CD8-positive, alpha-beta memory T cell (primary cell): ENCODE measurements at regions not wholly inside any gene's neighbourhood (a gene's known extent, or its start where the extent isn't known, plus 50 kb on each side); places are given as distances from the start of the nearest gene placed in this dataset.
"Not testable (repeated sequence)": the region's sequence is repeated elsewhere in the genome, so short reads cannot be mapped to it uniquely, and the experiment has no call there.

ENCODE experiments used
- CTCF ChIA-PET: fragments of 350-600 bp; sonication (Branson Sonifier 250); formaldehyde crosslinking; loops from one replicate; lab custom pipeline; 2021; ENCODE audit warnings: antibody characterized with exemption; lab: Charles Lee
- POLR2A ChIA-PET: fragments of 350-600 bp; sonication (Branson Sonifier 250); formaldehyde crosslinking; loops from one replicate; lab custom pipeline; 2021; ENCODE audit warnings: antibody characterized with exemption; lab: Charles Lee
- DNase-seq, 5 donors: peaks; one replicate each; pipeline versions ENCODE4 v3.0.0 to v3.0.0-alpha.2; 2020 to 2022; ENCODE audit warnings: mixed read lengths in 1 of 5
- H3K27ac ChIP-seq: one replicate; pipeline ENCODE4 v1.7.0; 2013; ENCODE audit warnings: low read depth, mild to moderate bottlenecking, low read length, moderate library complexity
- H3K27me3 ChIP-seq: 2 replicates; pipeline ENCODE4 v1.7.0; 2013; ENCODE audit warnings: low read length, mild to moderate bottlenecking; ENCODE audit not compliant: insufficient read depth, poor library complexity, severe bottlenecking
- H3K36me3 ChIP-seq: 2 replicates; pipeline ENCODE4 v1.7.0; 2013; ENCODE audit warnings: mild to moderate bottlenecking, low read length, moderate library complexity; ENCODE audit not compliant: insufficient read depth
- H3K4me1 ChIP-seq: 2 replicates; pipeline ENCODE4 v1.7.0; 2013; ENCODE audit warnings: mild to moderate bottlenecking, low read length, moderate library complexity; ENCODE audit not compliant: insufficient read depth
- H3K4me3 ChIP-seq: 2 replicates; pipeline ENCODE4 v1.7.0; 2013; ENCODE audit warnings: mild to moderate bottlenecking, low read length
- H3K9me3 ChIP-seq: 2 replicates; pipeline ENCODE4 v1.7.0; 2013; ENCODE audit warnings: mild to moderate bottlenecking, low read length
- H3K27ac Mint-ChIP-seq, 8 donors: one replicate each; pipeline ENCODE4 v1.8.0; 2020 to 2021; ENCODE audit warnings: mixed read lengths in 8 of 8, mild to moderate bottlenecking in 6 of 8, inconsistent platforms in 3 of 8, moderate library complexity in 3 of 8
- H3K27me3 Mint-ChIP-seq, 2 donors: one replicate each; pipeline ENCODE4 v1.8.0; 2020 to 2021; ENCODE audit warnings: mixed read lengths in 2 of 2, mild to moderate bottlenecking in 1 of 2, moderate library complexity in 1 of 2
- H3K36me3 Mint-ChIP-seq, 3 donors: one replicate each; pipeline ENCODE4 v1.8.0; 2020 to 2021; ENCODE audit warnings: mixed read lengths in 3 of 3, inconsistent platforms in 1 of 3, mild to moderate bottlenecking in 1 of 3
- H3K4me1 Mint-ChIP-seq, 3 donors: one replicate each; pipeline ENCODE4 v1.8.0; 2020 to 2021; ENCODE audit warnings: mixed read lengths in 3 of 3, inconsistent platforms in 1 of 3, mild to moderate bottlenecking in 1 of 3
- H3K4me3 Mint-ChIP-seq, 7 donors: one replicate each; pipeline ENCODE4 v1.8.0; 2020 to 2021; ENCODE audit warnings: mixed read lengths in 7 of 7, mild to moderate bottlenecking in 6 of 7, moderate library complexity in 4 of 7, inconsistent platforms in 2 of 7
- H3K9me3 Mint-ChIP-seq, 5 donors: one replicate each; pipeline ENCODE4 v1.8.0; 2020 to 2022; ENCODE audit warnings: mixed read lengths in 5 of 5, mild to moderate bottlenecking in 3 of 5, moderate library complexity in 2 of 5, inconsistent platforms in 1 of 5

- DNase-seq, H3K36me3 Mint-ChIP-seq, CTCF ChIA-PET, H3K4me3 ChIP-seq, H3K27ac ChIP-seq, H3K9me3 ChIP-seq, H3K4me3 Mint-ChIP-seq, H3K27me3 Mint-ChIP-seq, H3K36me3 ChIP-seq, POLR2A ChIA-PET, H3K4me1 ChIP-seq, H3K9me3 Mint-ChIP-seq, H3K27ac Mint-ChIP-seq, H3K27me3 ChIP-seq, H3K4me1 Mint-ChIP-seq: not testable (repeated sequence)
These were observed 179.5 kb downstream of the CD83 start for GRCh38 chr6:14297118-14297517.

GRCh38 chr6:14300189-14300588 lies 182.6 kb downstream of the CD83 start:
- POLR2A ChIA-PET, result not testable (repeated sequence)

GRCh38 chr6:14300721-14301120 lies 183.1 kb downstream of the CD83 start:
- H3K36me3 Mint-ChIP-seq, H3K4me1 ChIP-seq, H3K27ac ChIP-seq, CTCF ChIA-PET, H3K27me3 ChIP-seq, H3K27me3 Mint-ChIP-seq, H3K36me3 ChIP-seq, H3K4me3 ChIP-seq, POLR2A ChIA-PET, H3K9me3 ChIP-seq, DNase-seq, H3K27ac Mint-ChIP-seq, H3K4me3 Mint-ChIP-seq, H3K9me3 Mint-ChIP-seq, H3K4me1 Mint-ChIP-seq: not testable (repeated sequence)

More at GRCh38 chr6:14300189-14300588, 182.6 kb downstream of the CD83 start:
- H3K27ac ChIP-seq, H3K9me3 ChIP-seq, H3K9me3 Mint-ChIP-seq, H3K36me3 ChIP-seq, DNase-seq, H3K4me3 Mint-ChIP-seq, H3K36me3 Mint-ChIP-seq, H3K4me1 Mint-ChIP-seq, H3K4me1 ChIP-seq, CTCF ChIA-PET, H3K27ac Mint-ChIP-seq, H3K4me3 ChIP-seq, H3K27me3 Mint-ChIP-seq, H3K27me3 ChIP-seq: not testable (repeated sequence)

- H3K27me3 ChIP-seq, H3K4me3 ChIP-seq, H3K36me3 Mint-ChIP-seq, H3K9me3 Mint-ChIP-seq, H3K36me3 ChIP-seq, H3K4me3 Mint-ChIP-seq, H3K4me1 Mint-ChIP-seq, H3K27me3 Mint-ChIP-seq, H3K27ac ChIP-seq, H3K4me1 ChIP-seq, H3K9me3 ChIP-seq, DNase-seq, POLR2A ChIA-PET, CTCF ChIA-PET: not testable (repeated sequence)
- H3K27ac Mint-ChIP-seq, result peak overlapping the region in 1 of 8 donors; percentile 36
These were observed 183.9 kb downstream of the CD83 start for GRCh38 chr6:14301477-14301876.

GRCh38 chr6:14305131-14305530 lies 187.6 kb downstream of the CD83 start:
- ChIA-PET CTCF (no interaction called here), POLR2A (no interaction called here)
- H3K27me3 ChIP-seq, result no peaks in the 10 kb centered on the region
- no peaks in the 10 kb centered on the region for H3K9me3 ChIP-seq
- no peak for DNase-seq
- H3K4me3 ChIP-seq, result no peak overlapping the region
- H3K27ac ChIP-seq, result no peak overlapping the region
- Mint-ChIP-seq H3K36me3 (no peaks in the 10 kb centered on the region), H3K4me3 (no peak overlapping the region), H3K27me3 (peaks cover 3 to 7% of the 10 kb centered on the region in 2 donors), H3K4me1 (no peaks in the 10 kb centered on the region), H3K9me3 (no peaks in the 10 kb centered on the region), H3K27ac (no peak overlapping the region)
- H3K4me1 ChIP-seq, result no peaks in the 10 kb centered on the region
- no peaks in the 10 kb centered on the region for H3K36me3 ChIP-seq

GRCh38 chr6:14305624-14306023 lies 188.1 kb downstream of the CD83 start:
- CTCF ChIA-PET, result no interaction called here
- peaks cover 3 to 9% of the 10 kb centered on the region in 2 donors for H3K27me3 Mint-ChIP-seq
- H3K4me3 Mint-ChIP-seq, result no peak overlapping the region
- no peaks in the 10 kb centered on the region for H3K36me3 Mint-ChIP-seq
- H3K27ac Mint-ChIP-seq, result no peak overlapping the region
- no peaks in the 10 kb centered on the region for H3K4me1 ChIP-seq
- no peaks in the 10 kb centered on the region for H3K9me3 ChIP-seq
- no peaks in the 10 kb centered on the region for H3K36me3 ChIP-seq
- no peaks in the 10 kb centered on the region for H3K4me1 Mint-ChIP-seq
- no peak for DNase-seq
- H3K4me3 ChIP-seq, result no peak overlapping the region
- H3K27ac ChIP-seq, result no peak overlapping the region
- POLR2A ChIA-PET, result no interaction called here
- no peaks in the 10 kb centered on the region for H3K27me3 ChIP-seq
- no peaks in the 10 kb centered on the region for H3K9me3 Mint-ChIP-seq

DNA sequence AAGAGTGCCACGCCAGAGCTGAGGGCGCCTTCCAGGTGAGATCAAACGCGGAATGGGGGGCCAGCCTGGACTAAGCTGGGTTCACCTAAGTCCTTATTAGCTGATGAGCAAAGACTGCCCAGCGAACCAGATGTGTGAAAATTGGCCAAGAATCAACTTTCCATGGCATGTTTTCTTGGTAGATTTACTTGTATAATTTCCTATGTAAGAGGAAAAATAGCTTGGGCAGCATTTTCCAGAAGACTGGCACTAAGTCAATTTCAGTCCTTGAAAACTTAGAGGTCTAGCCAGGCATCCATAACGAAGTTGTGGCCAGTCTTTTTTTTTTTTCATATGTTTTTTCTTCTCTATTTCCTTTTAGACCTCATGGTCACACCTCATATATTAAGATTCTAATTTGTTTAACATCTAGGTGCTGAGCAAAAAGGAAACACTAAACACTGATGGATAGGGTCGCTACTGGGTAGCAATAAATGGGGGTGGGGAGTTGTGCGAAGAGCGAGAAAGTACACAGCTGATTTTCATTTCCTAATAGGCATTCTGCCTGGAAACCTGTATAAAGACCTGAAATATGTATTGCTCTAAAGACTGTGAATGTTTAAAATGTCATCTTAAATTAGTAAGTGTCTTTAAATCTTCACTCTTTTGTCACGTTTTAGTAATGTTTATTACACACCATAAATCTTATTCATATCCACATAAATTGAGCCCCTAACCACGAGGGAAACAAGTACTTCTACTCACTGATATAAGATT lies 188.8 kb downstream of the CD83 start:
- H3K4me1 Mint-ChIP-seq, result no peaks in the 10 kb centered on the region
- H3K27me3 Mint-ChIP-seq, result peaks cover 3 to 13% of the 10 kb centered on the region in 2 donors
- POLR2A ChIA-PET, result no interaction called here
- no peaks in the 10 kb centered on the region for H3K27me3 ChIP-seq
- H3K27ac Mint-ChIP-seq, result no peak overlapping the region
- H3K4me1 ChIP-seq, result no peaks in the 10 kb centered on the region
- no peak overlapping the region for H3K4me3 Mint-ChIP-seq
- no peak overlapping the region for H3K4me3 ChIP-seq
- DNase-seq, result no peak
- no peaks in the 10 kb centered on the region for H3K9me3 ChIP-seq
- CTCF ChIA-PET, result no interaction called here
- H3K36me3 Mint-ChIP-seq, result no peaks in the 10 kb centered on the region
- no peaks in the 10 kb centered on the region for H3K9me3 Mint-ChIP-seq
- H3K36me3 ChIP-seq, result no peaks in the 10 kb centered on the region
- no peak overlapping the region for H3K27ac ChIP-seq

DNA sequence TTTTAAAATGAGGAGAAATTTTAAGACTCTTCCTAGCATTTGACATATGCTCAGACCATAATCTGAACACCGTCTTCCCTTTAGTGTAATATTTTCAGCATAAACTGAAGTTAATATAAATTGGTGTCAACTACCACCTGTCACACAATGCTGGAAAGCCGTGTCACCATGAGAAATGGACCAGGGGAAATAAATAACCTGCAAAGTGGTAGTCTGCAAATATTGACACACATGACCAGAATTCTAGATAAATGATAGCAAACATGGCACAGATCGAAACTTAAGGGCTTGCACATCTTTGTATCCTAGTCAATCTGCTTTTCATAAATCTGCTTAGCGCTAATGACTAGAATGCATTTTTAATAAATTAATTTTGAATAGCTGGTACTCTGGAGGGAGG lies 191.9 kb downstream of the CD83 start:
- Mint-ChIP-seq H3K4me3 (no peak overlapping the region), H3K4me1 (no peaks in the 10 kb centered on the region), H3K27ac (no peak overlapping the region), H3K27me3 (peaks cover 3 to 13% of the 10 kb centered on the region in 2 donors), H3K9me3 (no peaks in the 10 kb centered on the region), H3K36me3 (no peaks in the 10 kb centered on the region)
- H3K36me3 ChIP-seq, result no peaks in the 10 kb centered on the region
- H3K4me1 ChIP-seq, result no peaks in the 10 kb centered on the region
- no peak overlapping the region for H3K27ac ChIP-seq
- no peak overlapping the region for H3K4me3 ChIP-seq
- ChIA-PET CTCF (interaction anchor here (1.0 kb wide), 1 partner anchor 10 kb away, joined by 3 read pairs; no protein-coding TSS in a partner anchor), POLR2A (no interaction called here)
- no peak for DNase-seq
- H3K9me3 ChIP-seq, result no peaks in the 10 kb centered on the region
- H3K27me3 ChIP-seq, result no peaks in the 10 kb centered on the region
